Mammary epithelial cell (primary cell): ENCODE measurements at regions not wholly inside any gene's neighbourhood (a gene's known extent, or its start where the extent isn't known, plus 50 kb on each side); places are given as distances from the start of the nearest gene placed in this dataset.

ENCODE experiments used
- EZH2 ChIP-seq: IDR thresholded peaks from 2 replicates; pipeline ENCODE4 v1.6.1; 2012; ENCODE audit warnings: low read length, inconsistent platforms, borderline replicate concordance
- TF ChIP-seq, protein P1 (sequence below), 2 donors: IDR thresholded peaks in 1 of 2; conservative IDR thresholded peaks in 1 of 2; 2 replicates each; pipeline ENCODE4 v1.5.1; 2011 to 2012; ENCODE audit warnings: inconsistent platforms in 2 of 2, low read length in 2 of 2, mild to moderate bottlenecking in 2 of 2, control low read depth in 1 of 2, low read depth in 1 of 2; ENCODE audit not compliant: insufficient read depth in 1 of 2; ENCODE audit errors: extremely low read depth in 1 of 2

GRCh38 chr10:55214608-55215007, 413.6 kb upstream of the PCDH15 start:
- TF ChIP-seq, protein P1, sequence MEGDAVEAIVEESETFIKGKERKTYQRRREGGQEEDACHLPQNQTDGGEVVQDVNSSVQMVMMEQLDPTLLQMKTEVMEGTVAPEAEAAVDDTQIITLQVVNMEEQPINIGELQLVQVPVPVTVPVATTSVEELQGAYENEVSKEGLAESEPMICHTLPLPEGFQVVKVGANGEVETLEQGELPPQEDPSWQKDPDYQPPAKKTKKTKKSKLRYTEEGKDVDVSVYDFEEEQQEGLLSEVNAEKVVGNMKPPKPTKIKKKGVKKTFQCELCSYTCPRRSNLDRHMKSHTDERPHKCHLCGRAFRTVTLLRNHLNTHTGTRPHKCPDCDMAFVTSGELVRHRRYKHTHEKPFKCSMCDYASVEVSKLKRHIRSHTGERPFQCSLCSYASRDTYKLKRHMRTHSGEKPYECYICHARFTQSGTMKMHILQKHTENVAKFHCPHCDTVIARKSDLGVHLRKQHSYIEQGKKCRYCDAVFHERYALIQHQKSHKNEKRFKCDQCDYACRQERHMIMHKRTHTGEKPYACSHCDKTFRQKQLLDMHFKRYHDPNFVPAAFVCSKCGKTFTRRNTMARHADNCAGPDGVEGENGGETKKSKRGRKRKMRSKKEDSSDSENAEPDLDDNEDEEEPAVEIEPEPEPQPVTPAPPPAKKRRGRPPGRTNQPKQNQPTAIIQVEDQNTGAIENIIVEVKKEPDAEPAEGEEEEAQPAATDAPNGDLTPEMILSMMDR (conservative IDR thresholded peaks at IDR 0.05 in 1 of 2, IDR thresholded peaks at IDR 0.05 in 1 of 2; ENCODE audit: extremely low read depth in 1 of 2, insufficient read depth in 1 of 2, low read depth in 1 of 2, low read length in 2 of 2), result no peak
- no peak for TF ChIP-seq EZH2
